ENCODE measurements at regions not wholly inside any gene's neighbourhood (a gene's known extent, or its start where the extent isn't known, plus 50 kb on each side); places are given as distances from the start of the nearest gene placed in this dataset.

- POLR2A ChIA-PET, result no interaction called here
- CTCF ChIA-PET, result no interaction called here
- TF ChIP-seq CTCF (IDR thresholded peaks at IDR 0.05; ENCODE audit: control extremely low read depth, extremely low read depth, low read depth, missing control alignments), result no peak
- DNase-seq (ENCODE audit: extremely low spot score), result no peak
These were observed 466.2 kb downstream of the TSN start for GRCh38 chr2:122221665-122222064.

- DNase-seq (ENCODE audit: extremely low spot score), result no peak
- no peak for TF ChIP-seq CTCF (IDR thresholded peaks at IDR 0.05; ENCODE audit: control extremely low read depth, extremely low read depth, low read depth, missing control alignments)
- ChIA-PET CTCF (interaction anchor here (2.3 kb wide), 1 partner anchor 9 kb away, joined by 7 read pairs; no protein-coding TSS in a partner anchor), POLR2A (no interaction called here)
These were observed 475.8 kb downstream of the TSN start for GRCh38 chr2:122231296-122231695.

GRCh38 chr2:122233372-122233771 lies 477.9 kb downstream of the TSN start:
- ChIA-PET POLR2A (no interaction called here), CTCF (no interaction called here)
- no peak for DNase-seq (ENCODE audit: extremely low spot score)
- no peak for TF ChIP-seq CTCF (IDR thresholded peaks at IDR 0.05; ENCODE audit: control extremely low read depth, extremely low read depth, low read depth, missing control alignments)

GRCh38 chr2:122236152-122236874 lies 480.9 kb downstream of the TSN start:
- CTCF ChIA-PET, result no interaction called here
- TF ChIP-seq CTCF (IDR thresholded peaks at IDR 0.05; ENCODE audit: control extremely low read depth, extremely low read depth, low read depth, missing control alignments), result no peak
- no peak for DNase-seq (ENCODE audit: extremely low spot score)
- POLR2A ChIA-PET, result no interaction called here

- TF ChIP-seq CTCF (IDR thresholded peaks at IDR 0.05; ENCODE audit: control extremely low read depth, extremely low read depth, low read depth, missing control alignments), result no peak
- ChIA-PET POLR2A (no interaction called here), CTCF (no interaction called here)
- DNase-seq (ENCODE audit: extremely low spot score), result no peak
These were observed 481.5 kb downstream of the TSN start for GRCh38 chr2:122236925-122237324.

GRCh38 chr2:122237450-122237849 lies 482.0 kb downstream of the TSN start:
- ChIA-PET CTCF (no interaction called here), POLR2A (no interaction called here)
- no peak for DNase-seq (ENCODE audit: extremely low spot score)
- TF ChIP-seq CTCF (IDR thresholded peaks at IDR 0.05; ENCODE audit: control extremely low read depth, extremely low read depth, low read depth, missing control alignments), result no peak

Data from GM10248 (cell line).